Suprapubic skin (tissue), 3 donors: ENCODE measurements at regions not wholly inside any gene's neighbourhood (a gene's known extent, or its start where the extent isn't known, plus 50 kb on each side); places are given as distances from the start of the nearest gene placed in this dataset.

ENCODE experiments used
- POLR2A ChIP-seq, 2 donors: fragments of 450-650 bp; IDR thresholded peaks; one replicate each; pipeline ENCODE4 v1.6.1; 2017; ENCODE audit warnings: antibody characterized with exemption in 2 of 2, mild to moderate bottlenecking in 2 of 2, moderate library complexity in 2 of 2
- TF ChIP-seq, protein P1 (sequence below), 2 donors: fragments of 200-600 bp in 1 of 2; fragments of 450-650 bp in 1 of 2; sonication (generic) in 1 of 2; IDR thresholded peaks; one replicate each; pipeline ENCODE4 v1.5.1; 2016 to 2019; ENCODE audit warnings: antibody characterized with exemption in 2 of 2, mild to moderate bottlenecking in 1 of 2, moderate library complexity in 1 of 2

GRCh38 chr9:86575825-86576525, 221.8 kb upstream of the TUT7 start:
- TF ChIP-seq POLR2A (IDR thresholded peaks at IDR 0.05) = no peak
- TF ChIP-seq, protein P1, sequence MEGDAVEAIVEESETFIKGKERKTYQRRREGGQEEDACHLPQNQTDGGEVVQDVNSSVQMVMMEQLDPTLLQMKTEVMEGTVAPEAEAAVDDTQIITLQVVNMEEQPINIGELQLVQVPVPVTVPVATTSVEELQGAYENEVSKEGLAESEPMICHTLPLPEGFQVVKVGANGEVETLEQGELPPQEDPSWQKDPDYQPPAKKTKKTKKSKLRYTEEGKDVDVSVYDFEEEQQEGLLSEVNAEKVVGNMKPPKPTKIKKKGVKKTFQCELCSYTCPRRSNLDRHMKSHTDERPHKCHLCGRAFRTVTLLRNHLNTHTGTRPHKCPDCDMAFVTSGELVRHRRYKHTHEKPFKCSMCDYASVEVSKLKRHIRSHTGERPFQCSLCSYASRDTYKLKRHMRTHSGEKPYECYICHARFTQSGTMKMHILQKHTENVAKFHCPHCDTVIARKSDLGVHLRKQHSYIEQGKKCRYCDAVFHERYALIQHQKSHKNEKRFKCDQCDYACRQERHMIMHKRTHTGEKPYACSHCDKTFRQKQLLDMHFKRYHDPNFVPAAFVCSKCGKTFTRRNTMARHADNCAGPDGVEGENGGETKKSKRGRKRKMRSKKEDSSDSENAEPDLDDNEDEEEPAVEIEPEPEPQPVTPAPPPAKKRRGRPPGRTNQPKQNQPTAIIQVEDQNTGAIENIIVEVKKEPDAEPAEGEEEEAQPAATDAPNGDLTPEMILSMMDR (IDR thresholded peaks at IDR 0.05) = no peak
